ENCODE measurements at regions not wholly inside any gene's neighbourhood (a gene's known extent, or its start where the extent isn't known, plus 50 kb on each side); places are given as distances from the start of the nearest gene placed in this dataset.

DNA sequence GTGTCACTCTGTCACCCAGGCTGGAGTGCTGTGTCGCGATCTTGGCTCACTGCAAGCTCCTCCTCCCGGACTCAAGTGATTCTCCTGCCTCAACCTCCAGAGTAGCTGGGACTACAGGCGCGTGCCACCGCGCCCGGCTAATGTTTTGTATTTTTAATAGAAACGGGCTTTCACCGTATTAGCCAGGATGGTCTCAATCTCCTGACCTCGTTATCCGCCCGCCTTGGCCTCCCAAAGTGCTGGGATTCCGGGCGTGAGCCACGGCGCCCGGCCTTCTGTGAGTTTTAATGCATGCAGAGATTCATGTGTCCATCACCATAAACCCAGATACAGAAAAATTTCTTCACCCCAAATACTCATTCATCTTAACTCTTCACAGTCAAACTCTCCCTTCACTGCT lies 1046.7 kb downstream of the CDH9 start:
- TF ChIP-seq, protein P1, sequence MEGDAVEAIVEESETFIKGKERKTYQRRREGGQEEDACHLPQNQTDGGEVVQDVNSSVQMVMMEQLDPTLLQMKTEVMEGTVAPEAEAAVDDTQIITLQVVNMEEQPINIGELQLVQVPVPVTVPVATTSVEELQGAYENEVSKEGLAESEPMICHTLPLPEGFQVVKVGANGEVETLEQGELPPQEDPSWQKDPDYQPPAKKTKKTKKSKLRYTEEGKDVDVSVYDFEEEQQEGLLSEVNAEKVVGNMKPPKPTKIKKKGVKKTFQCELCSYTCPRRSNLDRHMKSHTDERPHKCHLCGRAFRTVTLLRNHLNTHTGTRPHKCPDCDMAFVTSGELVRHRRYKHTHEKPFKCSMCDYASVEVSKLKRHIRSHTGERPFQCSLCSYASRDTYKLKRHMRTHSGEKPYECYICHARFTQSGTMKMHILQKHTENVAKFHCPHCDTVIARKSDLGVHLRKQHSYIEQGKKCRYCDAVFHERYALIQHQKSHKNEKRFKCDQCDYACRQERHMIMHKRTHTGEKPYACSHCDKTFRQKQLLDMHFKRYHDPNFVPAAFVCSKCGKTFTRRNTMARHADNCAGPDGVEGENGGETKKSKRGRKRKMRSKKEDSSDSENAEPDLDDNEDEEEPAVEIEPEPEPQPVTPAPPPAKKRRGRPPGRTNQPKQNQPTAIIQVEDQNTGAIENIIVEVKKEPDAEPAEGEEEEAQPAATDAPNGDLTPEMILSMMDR (IDR thresholded peaks at IDR 0.05) = no peak
- no peak for TF ChIP-seq POLR2A (IDR thresholded peaks at IDR 0.05)

Measured in heart left ventricle (tissue), 13 donors.